22Rv1 (cell line): ENCODE measurements at regions not wholly inside any gene's neighbourhood (a gene's known extent, or its start where the extent isn't known, plus 50 kb on each side); places are given as distances from the start of the nearest gene placed in this dataset.

Source experiments
- CTCF ChIP-seq: fragments of 450-650 bp; IDR thresholded peaks from 2 replicates; pipeline ENCODE4 v1.5.1; 2017; ENCODE audit warnings: mild to moderate bottlenecking
- ZFX ChIP-seq: fragments of 450-650 bp; IDR thresholded peaks from 2 replicates; pipeline ENCODE4 v1.6.1; 2017; ENCODE audit warnings: antibody characterized with exemption, borderline replicate concordance

GRCh38 chr6:47922391-47922790 lies 140.6 kb downstream of the OPN5 start:
- TF ChIP-seq CTCF (no peak), ZFX (no peak)
